ENCODE measurements at regions not wholly inside any gene's neighbourhood (a gene's known extent, or its start where the extent isn't known, plus 50 kb on each side); places are given as distances from the start of the nearest gene placed in this dataset.

GRCh38 chr4:110364911-110365520, 110.9 kb upstream of the ENPEP start:
- no peak for DNase-seq (ENCODE audit: low read depth)
- H3K4me3 ChIP-seq (ENCODE audit: low read depth, low read length), result no peak overlapping the region
- TF ChIP-seq, protein P1, sequence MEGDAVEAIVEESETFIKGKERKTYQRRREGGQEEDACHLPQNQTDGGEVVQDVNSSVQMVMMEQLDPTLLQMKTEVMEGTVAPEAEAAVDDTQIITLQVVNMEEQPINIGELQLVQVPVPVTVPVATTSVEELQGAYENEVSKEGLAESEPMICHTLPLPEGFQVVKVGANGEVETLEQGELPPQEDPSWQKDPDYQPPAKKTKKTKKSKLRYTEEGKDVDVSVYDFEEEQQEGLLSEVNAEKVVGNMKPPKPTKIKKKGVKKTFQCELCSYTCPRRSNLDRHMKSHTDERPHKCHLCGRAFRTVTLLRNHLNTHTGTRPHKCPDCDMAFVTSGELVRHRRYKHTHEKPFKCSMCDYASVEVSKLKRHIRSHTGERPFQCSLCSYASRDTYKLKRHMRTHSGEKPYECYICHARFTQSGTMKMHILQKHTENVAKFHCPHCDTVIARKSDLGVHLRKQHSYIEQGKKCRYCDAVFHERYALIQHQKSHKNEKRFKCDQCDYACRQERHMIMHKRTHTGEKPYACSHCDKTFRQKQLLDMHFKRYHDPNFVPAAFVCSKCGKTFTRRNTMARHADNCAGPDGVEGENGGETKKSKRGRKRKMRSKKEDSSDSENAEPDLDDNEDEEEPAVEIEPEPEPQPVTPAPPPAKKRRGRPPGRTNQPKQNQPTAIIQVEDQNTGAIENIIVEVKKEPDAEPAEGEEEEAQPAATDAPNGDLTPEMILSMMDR (IDR thresholded peaks at IDR 0.05; ENCODE audit: control insufficient read depth, extremely low read depth, insufficient read depth), result no peak

DNA sequence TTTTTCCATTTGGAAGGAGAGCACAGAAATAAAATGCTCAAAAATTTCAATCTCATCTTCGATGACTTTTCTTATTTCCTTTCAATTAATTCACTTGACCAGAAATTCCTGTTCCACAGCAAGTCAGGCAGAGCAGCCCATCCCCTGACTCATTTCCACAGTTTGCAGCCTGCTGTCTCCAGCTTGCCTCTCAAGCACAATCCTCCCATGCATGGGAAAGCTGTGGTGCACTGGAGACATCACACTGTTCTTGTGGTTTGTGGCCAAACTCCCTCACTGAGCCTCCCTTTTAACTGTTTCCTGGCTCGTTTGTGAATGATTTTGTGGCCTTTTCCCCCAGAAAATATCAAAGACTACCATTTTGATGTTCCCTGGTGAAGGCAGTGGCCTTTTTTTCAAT, 114.0 kb upstream of the ENPEP start:
- TF ChIP-seq, protein P1 (IDR thresholded peaks at IDR 0.05; ENCODE audit: control insufficient read depth, extremely low read depth, insufficient read depth), result no peak
- no peak overlapping the region for H3K4me3 ChIP-seq (ENCODE audit: low read depth, low read length)
- no peak for DNase-seq (ENCODE audit: low read depth)

GRCh38 chr4:110359076-110359475, 116.9 kb upstream of the ENPEP start:
- TF ChIP-seq, protein P1 (IDR thresholded peaks at IDR 0.05; ENCODE audit: control insufficient read depth, extremely low read depth, insufficient read depth), result no peak
- no peak for DNase-seq (ENCODE audit: low read depth)
- H3K4me3 ChIP-seq (ENCODE audit: low read depth, low read length), result no peak overlapping the region

DNA sequence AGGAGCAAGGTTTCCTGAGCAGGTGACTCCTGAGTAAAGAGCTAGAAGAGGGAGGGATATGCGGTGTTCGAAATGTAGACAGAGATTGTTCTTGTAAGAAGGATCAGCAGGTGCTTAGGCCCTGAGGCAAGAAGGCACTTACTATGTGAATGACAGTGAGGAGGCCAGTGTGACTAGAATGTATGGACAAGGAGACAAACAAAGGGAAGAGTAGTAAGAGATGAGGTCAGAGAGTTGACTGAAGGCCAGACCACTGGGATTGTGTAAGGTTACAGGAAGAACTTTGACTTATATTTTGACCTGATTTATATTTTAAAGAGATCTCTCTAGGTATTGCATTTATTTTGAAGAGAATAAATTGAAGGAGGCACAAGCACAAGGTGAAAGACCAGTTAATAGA, 118.4 kb upstream of the ENPEP start:
- DNase-seq (ENCODE audit: low read depth), result no peak
- TF ChIP-seq, protein P1 (IDR thresholded peaks at IDR 0.05; ENCODE audit: control insufficient read depth, extremely low read depth, insufficient read depth), result no peak
- H3K4me3 ChIP-seq (ENCODE audit: low read depth, low read length), result no peak overlapping the region

DNA sequence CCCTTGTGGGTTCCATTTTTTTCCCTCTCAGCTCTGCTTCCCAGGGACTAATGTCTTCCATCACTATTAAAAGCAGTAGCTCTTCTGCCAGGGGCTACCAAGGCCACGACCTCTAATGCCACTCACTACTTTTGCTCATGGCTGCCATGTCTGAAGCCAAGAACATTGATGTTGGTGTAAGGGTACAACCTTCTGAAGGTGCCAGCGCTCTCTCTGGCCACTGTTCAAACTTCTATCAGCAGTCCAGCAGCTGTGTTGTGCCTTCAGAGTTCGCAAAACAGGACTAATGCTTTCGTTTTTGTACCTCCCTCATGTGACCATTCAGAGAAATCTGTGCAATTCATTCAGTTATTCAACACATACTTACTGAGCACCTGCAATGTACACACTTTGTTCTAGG, 121.5 kb upstream of the ENPEP start:
- TF ChIP-seq, protein P1 (IDR thresholded peaks at IDR 0.05; ENCODE audit: control insufficient read depth, extremely low read depth, insufficient read depth), result no peak
- no peak for DNase-seq (ENCODE audit: low read depth)
- H3K4me3 ChIP-seq (ENCODE audit: low read depth, low read length), result no peak overlapping the region

DNA sequence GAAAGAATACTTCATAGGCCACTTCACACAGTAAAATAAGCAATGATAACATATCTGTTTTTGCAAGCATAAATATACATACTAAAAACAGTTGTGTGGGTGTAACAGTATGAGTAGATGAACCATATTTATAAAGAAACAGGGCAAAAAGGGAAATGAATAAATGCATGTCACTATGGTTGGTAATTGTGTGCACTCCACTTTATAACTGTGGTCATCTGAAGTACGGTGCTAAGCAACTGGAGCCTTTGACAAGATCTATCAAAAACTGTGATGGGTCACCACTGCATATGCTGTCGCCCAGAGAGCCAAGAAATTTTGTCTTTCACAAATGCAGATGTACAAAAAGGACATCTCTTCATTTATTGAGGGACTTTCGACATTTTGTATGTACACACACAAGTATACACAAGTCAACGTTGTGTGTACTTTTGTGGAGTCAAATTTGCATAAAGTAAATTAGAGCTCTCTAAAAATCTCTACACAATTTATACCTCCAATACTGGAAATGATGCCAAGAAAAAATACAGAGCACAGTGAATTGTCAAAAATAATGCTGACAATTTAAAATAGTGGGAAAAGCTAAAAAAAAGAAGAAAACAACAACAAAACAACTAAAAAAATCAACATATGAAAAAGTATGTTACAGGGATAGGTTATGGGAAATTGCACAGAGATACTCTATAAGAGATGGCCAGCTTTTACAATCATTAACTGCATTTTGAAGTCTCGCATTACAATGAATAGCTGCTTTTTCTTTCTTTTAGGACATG, 123.1 kb upstream of the ENPEP start:
- no peak overlapping the region for H3K4me3 ChIP-seq (ENCODE audit: low read depth, low read length)
- DNase-seq (ENCODE audit: low read depth), result no peak
- TF ChIP-seq, protein P1 (IDR thresholded peaks at IDR 0.05; ENCODE audit: control insufficient read depth, extremely low read depth, insufficient read depth), result no peak

All from LNCaP clone FGC (cell line).